ENCODE measurements at regions not wholly inside any gene's neighbourhood (a gene's known extent, or its start where the extent isn't known, plus 50 kb on each side); places are given as distances from the start of the nearest gene placed in this dataset.

DNA sequence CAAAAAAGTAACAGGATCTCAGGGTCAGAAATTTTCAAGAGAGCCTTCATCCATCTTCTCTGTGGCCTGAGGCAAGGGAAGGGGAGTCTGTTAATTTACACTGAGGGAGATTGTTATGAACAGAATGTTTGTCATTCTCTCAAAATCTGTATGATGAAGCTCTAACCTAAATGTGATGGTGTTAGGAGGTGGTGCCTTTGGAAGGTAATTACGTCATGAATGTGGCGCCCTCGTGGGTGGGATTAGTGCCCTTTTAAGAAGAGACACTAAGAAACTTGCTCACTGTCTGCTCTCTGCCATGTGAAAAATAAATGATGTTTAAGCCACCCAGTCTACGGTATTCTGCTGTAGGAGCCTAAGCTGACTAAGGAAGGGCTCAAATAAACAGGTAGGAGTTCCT is 521.6 kb downstream of the SNAPC1 start:
- no peak overlapping the region for H2BK12ac ChIP-seq (ENCODE audit: low read length in 2 of 2)
- no peak overlapping the region for H3K9ac ChIP-seq (ENCODE audit: low read length)
- H2BK120ac ChIP-seq (ENCODE audit: low read depth, low read length) = no peak overlapping the region
- no peaks in the 10 kb centered on the region for H3K36me3 ChIP-seq (ENCODE audit: control insufficient read depth in 1 of 2, insufficient read depth in 2 of 2, low read depth in 1 of 2, low read length in 2 of 2)
- no peak overlapping the region for H3K18ac ChIP-seq (ENCODE audit: low read depth in 1 of 2, low read length in 2 of 2)
- no peak overlapping the region for H4K91ac ChIP-seq (ENCODE audit: low read length)
- no peak for DNase-seq
- H2BK15ac ChIP-seq (ENCODE audit: low read depth, poor library complexity, severe bottlenecking) = no peak overlapping the region
- H2BK5ac ChIP-seq (ENCODE audit: low read depth, low read length, poor library complexity, severe bottlenecking) = no peak overlapping the region
- no peak overlapping the region for H4K8ac ChIP-seq (ENCODE audit: low read length)
- H3K79me1 ChIP-seq (replicated peaks; ENCODE audit: low read length, poor library complexity, severe bottlenecking) = no peaks in the 10 kb centered on the region
- H3K4me2 ChIP-seq (ENCODE audit: low read length, poor library complexity, severe bottlenecking) = no peak overlapping the region
- no peak overlapping the region for H3K14ac ChIP-seq (ENCODE audit: low read length in 2 of 2)
- no peak overlapping the region for H2AK5ac ChIP-seq (ENCODE audit: low read length, severe bottlenecking)
- H2AFZ ChIP-seq (ENCODE audit: low read depth, low read length) = no peak overlapping the region
- no peaks in the 10 kb centered on the region for H3K4me1 ChIP-seq (ENCODE audit: control insufficient read depth, insufficient read depth, low read depth, low read length)
- no peak overlapping the region for H3K4ac ChIP-seq (ENCODE audit: low read depth in 1 of 2, low read length in 2 of 2)
- H3K9me3 ChIP-seq (ENCODE audit: control insufficient read depth, low read length) = no peaks in the 10 kb centered on the region
- H3K23ac ChIP-seq (ENCODE audit: low read length in 2 of 2) = no peak overlapping the region
- 89% methylated on average over 3 of the region's 4 CpGs for WGBS
- no peak overlapping the region for H3K4me3 ChIP-seq (ENCODE audit: insufficient read depth in 1 of 2, low read depth in 1 of 2, low read length in 2 of 2)
- H3K27ac ChIP-seq (ENCODE audit: low read length, poor library complexity, severe bottlenecking) = no peak overlapping the region
- H3K27me3 ChIP-seq (ENCODE audit: control insufficient read depth in 1 of 2, insufficient read depth in 1 of 2, low read length in 2 of 2) = no peaks in the 10 kb centered on the region

DNA sequence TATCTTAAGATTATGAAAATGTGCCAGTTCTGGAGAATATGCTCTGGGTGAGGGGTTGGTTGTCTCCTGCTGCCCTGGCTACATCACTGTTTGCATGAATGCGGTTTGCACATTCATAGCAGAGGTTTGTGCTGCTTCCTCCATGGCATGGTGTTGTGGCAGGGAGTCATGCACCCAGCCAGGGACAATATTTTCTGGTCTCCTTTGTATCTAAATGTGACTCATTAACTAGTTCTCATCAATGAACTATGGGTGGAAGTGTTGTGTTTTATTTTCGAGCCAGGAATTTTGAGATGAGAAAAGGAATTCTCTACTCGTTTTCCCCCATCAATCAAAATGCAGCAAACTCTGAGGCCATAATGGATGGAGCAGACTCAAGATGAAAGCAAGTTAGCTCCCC is 527.3 kb downstream of the SNAPC1 start:
- WGBS = 88% methylated on average over 1 of the region's 3 CpGs
- H4K8ac ChIP-seq (ENCODE audit: low read length) = no peak overlapping the region
- no peak overlapping the region for H3K4ac ChIP-seq (ENCODE audit: low read depth in 1 of 2, low read length in 2 of 2)
- H3K14ac ChIP-seq (ENCODE audit: low read length in 2 of 2) = no peak overlapping the region
- no peak overlapping the region for H2BK5ac ChIP-seq (ENCODE audit: low read depth, low read length, poor library complexity, severe bottlenecking)
- no peaks in the 10 kb centered on the region for H3K79me1 ChIP-seq (replicated peaks; ENCODE audit: low read length, poor library complexity, severe bottlenecking)
- no peak overlapping the region for H3K18ac ChIP-seq (ENCODE audit: low read depth in 1 of 2, low read length in 2 of 2)
- no peak overlapping the region for H4K91ac ChIP-seq (ENCODE audit: low read length)
- H3K9me3 ChIP-seq (ENCODE audit: control insufficient read depth, low read length) = no peaks in the 10 kb centered on the region
- no peak overlapping the region for H3K4me2 ChIP-seq (ENCODE audit: low read length, poor library complexity, severe bottlenecking)
- H2AK5ac ChIP-seq (ENCODE audit: low read length, severe bottlenecking) = no peak overlapping the region
- H3K36me3 ChIP-seq (ENCODE audit: control insufficient read depth in 1 of 2, insufficient read depth in 2 of 2, low read depth in 1 of 2, low read length in 2 of 2) = no peaks in the 10 kb centered on the region
- H3K4me1 ChIP-seq (ENCODE audit: control insufficient read depth, insufficient read depth, low read depth, low read length) = no peaks in the 10 kb centered on the region
- H3K27me3 ChIP-seq (ENCODE audit: control insufficient read depth in 1 of 2, insufficient read depth in 1 of 2, low read length in 2 of 2) = no peaks in the 10 kb centered on the region
- H2AFZ ChIP-seq (ENCODE audit: low read depth, low read length) = no peak overlapping the region
- H2BK12ac ChIP-seq (ENCODE audit: low read length in 2 of 2) = no peak overlapping the region
- no peak overlapping the region for H3K4me3 ChIP-seq (ENCODE audit: insufficient read depth in 1 of 2, low read depth in 1 of 2, low read length in 2 of 2)
- H3K23ac ChIP-seq (ENCODE audit: low read length in 2 of 2) = no peak overlapping the region
- H3K27ac ChIP-seq (ENCODE audit: low read length, poor library complexity, severe bottlenecking) = no peak overlapping the region
- H3K9ac ChIP-seq (ENCODE audit: low read length) = no peak overlapping the region
- no peak overlapping the region for H2BK15ac ChIP-seq (ENCODE audit: low read depth, poor library complexity, severe bottlenecking)
- no peak overlapping the region for H2BK120ac ChIP-seq (ENCODE audit: low read depth, low read length)
- peak; percentile 3 for DNase-seq

DNA sequence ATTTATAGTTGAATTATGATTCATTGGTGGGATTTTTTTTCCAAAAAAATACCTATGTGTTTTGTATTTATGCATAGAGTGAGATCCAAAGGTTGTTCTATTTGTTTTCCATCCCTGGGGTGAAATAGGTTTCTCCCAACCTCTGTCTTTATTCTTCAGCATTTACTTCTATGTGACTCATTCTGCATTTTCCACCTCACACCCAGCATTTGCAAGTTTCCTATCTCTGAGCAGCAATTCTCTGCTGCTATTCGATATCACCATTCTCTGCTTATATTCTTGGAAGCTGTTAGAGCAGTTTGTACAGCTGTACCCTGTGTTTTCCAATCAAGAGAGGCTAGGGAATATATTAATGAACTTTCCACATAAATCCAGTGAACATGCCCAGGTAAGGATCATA is 538.9 kb downstream of the SNAPC1 start:
- H2AK5ac ChIP-seq (ENCODE audit: low read length, severe bottlenecking) = no peak overlapping the region
- H3K9me3 ChIP-seq (ENCODE audit: control insufficient read depth, low read length) = peaks cover 6% of the 10 kb centered on the region
- no CpG with 5 or more reads among the region's 1 CpG for WGBS
- no peak overlapping the region for H3K14ac ChIP-seq (ENCODE audit: low read length in 2 of 2)
- H3K23ac ChIP-seq (ENCODE audit: low read length in 2 of 2) = no peak overlapping the region
- no peak overlapping the region for H4K8ac ChIP-seq (ENCODE audit: low read length)
- no peak overlapping the region for H3K4me3 ChIP-seq (ENCODE audit: insufficient read depth in 1 of 2, low read depth in 1 of 2, low read length in 2 of 2)
- H3K27ac ChIP-seq (ENCODE audit: low read length, poor library complexity, severe bottlenecking) = no peak overlapping the region
- no peak overlapping the region for H3K4ac ChIP-seq (ENCODE audit: low read depth in 1 of 2, low read length in 2 of 2)
- H3K9ac ChIP-seq (ENCODE audit: low read length) = no peak overlapping the region
- H2BK15ac ChIP-seq (ENCODE audit: low read depth, poor library complexity, severe bottlenecking) = no peak overlapping the region
- H2AFZ ChIP-seq (ENCODE audit: low read depth, low read length) = no peak overlapping the region
- H3K18ac ChIP-seq (ENCODE audit: low read depth in 1 of 2, low read length in 2 of 2) = no peak overlapping the region
- H3K27me3 ChIP-seq (ENCODE audit: control insufficient read depth in 1 of 2, insufficient read depth in 1 of 2, low read length in 2 of 2) = no peaks in the 10 kb centered on the region
- no peak overlapping the region for H3K4me2 ChIP-seq (ENCODE audit: low read length, poor library complexity, severe bottlenecking)
- H2BK5ac ChIP-seq (ENCODE audit: low read depth, low read length, poor library complexity, severe bottlenecking) = no peak overlapping the region
- H4K91ac ChIP-seq (ENCODE audit: low read length) = no peak overlapping the region
- no peaks in the 10 kb centered on the region for H3K79me1 ChIP-seq (replicated peaks; ENCODE audit: low read length, poor library complexity, severe bottlenecking)
- no peak overlapping the region for H2BK12ac ChIP-seq (ENCODE audit: low read length in 2 of 2)
- no peaks in the 10 kb centered on the region for H3K4me1 ChIP-seq (ENCODE audit: control insufficient read depth, insufficient read depth, low read depth, low read length)
- H3K36me3 ChIP-seq (ENCODE audit: control insufficient read depth in 1 of 2, insufficient read depth in 2 of 2, low read depth in 1 of 2, low read length in 2 of 2) = no peaks in the 10 kb centered on the region
- no peak overlapping the region for H2BK120ac ChIP-seq (ENCODE audit: low read depth, low read length)
- no peak for DNase-seq

DNA sequence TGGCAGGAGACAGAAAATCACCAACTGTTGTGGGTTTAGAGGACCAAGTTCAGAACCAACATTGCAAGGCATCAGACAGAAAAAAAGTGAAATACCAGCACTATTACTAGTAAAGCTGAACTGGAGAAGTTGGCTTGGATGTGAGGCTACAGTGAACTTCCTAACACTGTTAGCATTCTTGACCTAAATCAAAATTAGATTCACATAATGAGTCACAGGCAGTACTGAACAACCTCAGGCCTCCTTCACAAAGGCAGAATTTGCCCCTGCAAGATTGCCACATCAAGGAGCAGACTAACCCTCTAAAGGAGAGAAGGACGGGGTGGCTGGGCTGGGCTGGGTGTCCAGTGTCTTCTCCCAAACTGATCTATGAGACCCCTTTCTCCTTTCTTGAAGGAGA is 539.7 kb downstream of the SNAPC1 start:
- H3K79me1 ChIP-seq (replicated peaks; ENCODE audit: low read length, poor library complexity, severe bottlenecking) = no peaks in the 10 kb centered on the region
- H3K9ac ChIP-seq (ENCODE audit: low read length) = no peak overlapping the region
- H3K4me2 ChIP-seq (ENCODE audit: low read length, poor library complexity, severe bottlenecking) = no peak overlapping the region
- H3K4ac ChIP-seq (ENCODE audit: low read depth in 1 of 2, low read length in 2 of 2) = no peak overlapping the region
- H3K23ac ChIP-seq (ENCODE audit: low read length in 2 of 2) = no peak overlapping the region
- no peak overlapping the region for H2BK15ac ChIP-seq (ENCODE audit: low read depth, poor library complexity, severe bottlenecking)
- H2AK5ac ChIP-seq (ENCODE audit: low read length, severe bottlenecking) = no peak overlapping the region
- H2BK120ac ChIP-seq (ENCODE audit: low read depth, low read length) = no peak overlapping the region
- H3K36me3 ChIP-seq (ENCODE audit: control insufficient read depth in 1 of 2, insufficient read depth in 2 of 2, low read depth in 1 of 2, low read length in 2 of 2) = no peaks in the 10 kb centered on the region
- H3K27me3 ChIP-seq (ENCODE audit: control insufficient read depth in 1 of 2, insufficient read depth in 1 of 2, low read length in 2 of 2) = no peaks in the 10 kb centered on the region
- DNase-seq = peak; percentile 6
- no peak overlapping the region for H3K4me3 ChIP-seq (ENCODE audit: insufficient read depth in 1 of 2, low read depth in 1 of 2, low read length in 2 of 2)
- H4K8ac ChIP-seq (ENCODE audit: low read length) = peak overlapping the region; percentile 57
- no peak overlapping the region for H2BK12ac ChIP-seq (ENCODE audit: low read length in 2 of 2)
- H4K91ac ChIP-seq (ENCODE audit: low read length) = no peak overlapping the region
- peaks cover 5% of the 10 kb centered on the region for H3K9me3 ChIP-seq (ENCODE audit: control insufficient read depth, low read length)
- no peak overlapping the region for H3K27ac ChIP-seq (ENCODE audit: low read length, poor library complexity, severe bottlenecking)
- H2BK5ac ChIP-seq (ENCODE audit: low read depth, low read length, poor library complexity, severe bottlenecking) = no peak overlapping the region
- H2AFZ ChIP-seq (ENCODE audit: low read depth, low read length) = no peak overlapping the region
- no peak overlapping the region for H3K18ac ChIP-seq (ENCODE audit: low read depth in 1 of 2, low read length in 2 of 2)
- no peaks in the 10 kb centered on the region for H3K4me1 ChIP-seq (ENCODE audit: control insufficient read depth, insufficient read depth, low read depth, low read length)
- no CpG with 5 or more reads among the region's 1 CpG for WGBS
- no peak overlapping the region for H3K14ac ChIP-seq (ENCODE audit: low read length in 2 of 2)

All from mesenchymal stem cell (in vitro differentiated cells and primary cell).